ENCODE measurements at regions not wholly inside any gene's neighbourhood (a gene's known extent, or its start where the extent isn't known, plus 50 kb on each side); places are given as distances from the start of the nearest gene placed in this dataset.

GRCh38 chr4:100721077-100721476 is 203.3 kb upstream of the EMCN start:
- no peak for DNase-seq

- DNase-seq, result no peak
These were observed 198.6 kb upstream of the EMCN start for GRCh38 chr4:100716416-100716815.

GRCh38 chr4:100708776-100709175 is 191.0 kb upstream of the EMCN start:
- DNase-seq, result no peak

GRCh38 chr4:100707786-100708185 is 190.0 kb upstream of the EMCN start:
- DNase-seq, result no peak

- DNase-seq, result no peak
These were observed 178.7 kb upstream of the EMCN start for GRCh38 chr4:100696531-100696930.

GRCh38 chr4:100695871-100696270 is 178.0 kb upstream of the EMCN start:
- no peak for DNase-seq

GRCh38 chr4:100695039-100695654 is 177.3 kb upstream of the EMCN start:
- DNase-seq, result no peak

GRCh38 chr4:100694467-100694866 is 176.6 kb upstream of the EMCN start:
- no peak for DNase-seq

GRCh38 chr4:100690812-100691211 is 173.0 kb upstream of the EMCN start:
- no peak for DNase-seq

GRCh38 chr4:100688368-100688767 is 170.5 kb upstream of the EMCN start:
- no peak for DNase-seq

- no peak for DNase-seq
These were observed 164.8 kb upstream of the EMCN start for GRCh38 chr4:100682477-100683218.

- no peak for DNase-seq
These were observed 163.5 kb upstream of the EMCN start for GRCh38 chr4:100681289-100681688.

GRCh38 chr4:100679926-100680325 is 162.1 kb upstream of the EMCN start:
- DNase-seq, result no peak

- no peak for DNase-seq
These were observed 157.2 kb upstream of the EMCN start for GRCh38 chr4:100674976-100675375.

GRCh38 chr4:100657187-100657586 is 139.4 kb upstream of the EMCN start:
- no peak for DNase-seq

- no peak for DNase-seq
These were observed 133.8 kb upstream of the EMCN start for GRCh38 chr4:100651499-100652175.

GRCh38 chr4:100649417-100649816 is 131.6 kb upstream of the EMCN start:
- DNase-seq, result no peak

- DNase-seq, result no peak
These were observed 126.3 kb upstream of the EMCN start for GRCh38 chr4:100644150-100644549.

- no peak for DNase-seq
These were observed 123.5 kb upstream of the EMCN start for GRCh38 chr4:100641336-100641735.

- DNase-seq, result no peak
These were observed 118.1 kb upstream of the EMCN start for GRCh38 chr4:100635899-100636298.

GRCh38 chr4:100633269-100633668 is 115.4 kb upstream of the EMCN start:
- no peak for DNase-seq

GRCh38 chr4:100632163-100632562 is 114.3 kb upstream of the EMCN start:
- DNase-seq, result no peak

- DNase-seq, result no peak
These were observed 113.6 kb upstream of the EMCN start for GRCh38 chr4:100631281-100631968.

GRCh38 chr4:100630341-100630740 is 112.5 kb upstream of the EMCN start:
- DNase-seq, result no peak
